ENCODE measurements at regions not wholly inside any gene's neighbourhood (a gene's known extent, or its start where the extent isn't known, plus 50 kb on each side); places are given as distances from the start of the nearest gene placed in this dataset.

- TF ChIP-seq GABPA (IDR thresholded peaks at IDR 0.05; ENCODE audit: borderline replicate concordance, insufficient read depth, low read length), result no peak
- TF ChIP-seq EGR1 (IDR thresholded peaks at IDR 0.05; ENCODE audit: borderline replicate concordance, low read depth, low read length), result no peak
These were observed 107.3 kb upstream of the B3GAT1 start (continued) for GRCh38 chr11:134519390-134519750.
